Panc1 (cell line): ENCODE measurements at regions not wholly inside any gene's neighbourhood (a gene's known extent, or its start where the extent isn't known, plus 50 kb on each side); places are given as distances from the start of the nearest gene placed in this dataset.

ENCODE experiments used
- ATAC-seq: fragments of 200-7000 bp; cut with Tn5 transposase; 2 replicates; pipeline ENCODE4 v1.9.1; 2020; ENCODE audit warnings: mild to moderate bottlenecking, moderate library complexity
- BruUV-seq: library from RNA; stranded (reverse); fragments of 400-500 nt; replicated peaks from 2 replicates; lab custom pipeline; 2021; lab: Mats Ljungman, UMichigan
- CTCF ChIA-PET: fragments of 300-600 bp; sonication (Branson Sonifier 250); formaldehyde crosslinking; loops from one replicate; lab custom pipeline; 2022; ENCODE audit warnings: antibody characterized with exemption; lab: Charles Lee
- POLR2A ChIA-PET: fragments of 300-600 bp; sonication (Branson Sonifier 250); formaldehyde crosslinking; loops from one replicate; lab custom pipeline; 2022; ENCODE audit warnings: antibody characterized with exemption; lab: Charles Lee
- DNase-seq: peaks from one replicate; pipeline ENCODE4 v3.0.0-alpha.2; 2010; ENCODE audit warnings: low read depth, low spot score
- H3K27ac ChIP-seq: 2 replicates; pipeline ENCODE4 v1.5.1; 2011; ENCODE audit warnings: mild to moderate bottlenecking, low read length, inconsistent platforms
- H3K27me3 ChIP-seq: fragments of 200-500 bp; sonication (Bioruptor generic); 2 replicates; pipeline ENCODE4 v1.6.0; 2014; ENCODE audit warnings: low read length, inconsistent platforms; ENCODE audit not compliant: control insufficient read depth, insufficient read depth
- H3K36me3 ChIP-seq: fragments of 200-500 bp; sonication (Bioruptor generic); 2 replicates; pipeline ENCODE4 v1.5.1; 2014; ENCODE audit warnings: inconsistent platforms, mild to moderate bottlenecking, low read length, moderate library complexity; ENCODE audit not compliant: control insufficient read depth, insufficient read depth
- H3K4me1 ChIP-seq: 2 replicates; pipeline ENCODE4 v1.5.1; 2011; ENCODE audit warnings: inconsistent platforms, mild to moderate bottlenecking, low read length, moderate library complexity; ENCODE audit not compliant: control insufficient read depth, insufficient read depth
- H3K4me3 ChIP-seq, 2 experiments: 2 replicates each; pipeline ENCODE4 v1.5.1; 2011 to 2012; ENCODE audit warnings: low read depth in 2 of 2, low read length in 2 of 2, mild to moderate bottlenecking in 2 of 2, inconsistent platforms in 1 of 2, moderate library complexity in 1 of 2
- H3K9me3 ChIP-seq: fragments of 200-500 bp; sonication (Bioruptor generic); 2 replicates; pipeline ENCODE4 v1.5.1; 2014; ENCODE audit warnings: low read depth, mild to moderate bottlenecking, inconsistent platforms, low read length, moderate library complexity; ENCODE audit not compliant: control insufficient read depth, insufficient read depth
- POLR2AphosphoS5 ChIP-seq: IDR thresholded peaks from 2 replicates; pipeline ENCODE4 v1.6.1; 2012; ENCODE audit warnings: mild to moderate bottlenecking, low read depth, low read length, moderate library complexity
- REST ChIP-seq, 2 experiments: IDR thresholded peaks; 2 replicates each; pipeline ENCODE4 v1.6.1; 2011 to 2012; ENCODE audit warnings: low read depth in 2 of 2, control low read depth in 1 of 2, low read length in 1 of 2, mild to moderate bottlenecking in 1 of 2, moderate library complexity in 1 of 2; ENCODE audit not compliant: insufficient read depth in 1 of 2
- SIN3A ChIP-seq: IDR thresholded peaks from 2 replicates; pipeline ENCODE4 v1.6.1; 2012; ENCODE audit warnings: low read depth, mild to moderate bottlenecking, low read length, moderate library complexity, borderline replicate concordance; ENCODE audit not compliant: insufficient read depth
- TCF7L2 ChIP-seq: IDR thresholded peaks from 2 replicates; pipeline ENCODE4 v1.6.1; 2011; ENCODE audit warnings: mild to moderate bottlenecking, low read depth, low read length, inconsistent platforms
- in situ Hi-C: cut with HindIII; loops from 2 replicates; pipeline ENCODE4 v1.10.0; 2016; ENCODE audit warnings: low sequenced_read_pairs, low pct_unique_long_range_greater_than_20kb
- intact Hi-C: fragments of 100-400 bp; cut with micrococcal nuclease; formaldehyde crosslinking; loops from one replicate; pipeline ENCODE4 v1.10.0; 2022; ENCODE audit not compliant: unreplicated experiment
- TF ChIP-seq, protein P1 (sequence below): fragments of 450-650 bp; IDR thresholded peaks from 2 replicates; pipeline ENCODE4 v1.5.1; 2017; ENCODE audit warnings: mild to moderate bottlenecking

- no peak for ATAC-seq
- intact Hi-C loops = no loop called here
- TF ChIP-seq REST (IDR thresholded peaks at IDR 0.05; ENCODE audit: insufficient read depth in 1 of 2, low read depth in 2 of 2, low read length in 1 of 2) (no peak), POLR2AphosphoS5 (no peak), TCF7L2 (no peak), SIN3A (no peak)
- TF ChIP-seq, protein P1, sequence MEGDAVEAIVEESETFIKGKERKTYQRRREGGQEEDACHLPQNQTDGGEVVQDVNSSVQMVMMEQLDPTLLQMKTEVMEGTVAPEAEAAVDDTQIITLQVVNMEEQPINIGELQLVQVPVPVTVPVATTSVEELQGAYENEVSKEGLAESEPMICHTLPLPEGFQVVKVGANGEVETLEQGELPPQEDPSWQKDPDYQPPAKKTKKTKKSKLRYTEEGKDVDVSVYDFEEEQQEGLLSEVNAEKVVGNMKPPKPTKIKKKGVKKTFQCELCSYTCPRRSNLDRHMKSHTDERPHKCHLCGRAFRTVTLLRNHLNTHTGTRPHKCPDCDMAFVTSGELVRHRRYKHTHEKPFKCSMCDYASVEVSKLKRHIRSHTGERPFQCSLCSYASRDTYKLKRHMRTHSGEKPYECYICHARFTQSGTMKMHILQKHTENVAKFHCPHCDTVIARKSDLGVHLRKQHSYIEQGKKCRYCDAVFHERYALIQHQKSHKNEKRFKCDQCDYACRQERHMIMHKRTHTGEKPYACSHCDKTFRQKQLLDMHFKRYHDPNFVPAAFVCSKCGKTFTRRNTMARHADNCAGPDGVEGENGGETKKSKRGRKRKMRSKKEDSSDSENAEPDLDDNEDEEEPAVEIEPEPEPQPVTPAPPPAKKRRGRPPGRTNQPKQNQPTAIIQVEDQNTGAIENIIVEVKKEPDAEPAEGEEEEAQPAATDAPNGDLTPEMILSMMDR = no peak
- POLR2A ChIA-PET = no interaction called here
- CTCF ChIA-PET = no interaction called here
- Histone ChIP-seq H3K4me1 (no peaks in the 10 kb centered on the region), H3K9me3 (no peaks in the 10 kb centered on the region), H3K27me3 (no peaks in the 10 kb centered on the region), H3K36me3 (no peaks in the 10 kb centered on the region), H3K4me3 (no peak overlapping the region), H3K27ac (no peak overlapping the region)
- DNase-seq = no peak
- in situ Hi-C loops = no loop called here
- BruUV-seq = no TSS peak
Measured at GRCh38 chr3:94875149-94875548, 812.3 kb downstream of the NSUN3 start.

DNA sequence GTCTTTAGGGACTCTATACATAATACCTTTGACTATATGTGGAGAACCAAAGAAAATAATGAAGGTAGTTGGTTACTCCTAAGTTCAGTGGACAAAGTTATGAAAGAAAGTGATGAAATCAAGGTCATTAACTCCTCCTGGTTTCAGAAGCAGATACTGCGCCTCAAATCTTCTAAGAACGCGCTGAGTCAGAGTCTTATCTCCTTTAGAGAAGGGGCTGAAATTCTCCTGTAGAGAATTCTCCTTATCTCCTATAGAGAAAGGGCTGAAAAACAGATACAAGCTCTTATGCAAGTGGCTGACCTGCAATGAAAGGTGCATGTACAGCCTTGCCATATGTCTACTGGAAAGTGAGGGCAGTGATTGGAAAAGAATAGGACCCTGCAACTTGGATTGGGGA is 824.2 kb downstream of the NSUN3 start:
- Histone ChIP-seq H3K27me3 (no peaks in the 10 kb centered on the region), H3K27ac (no peak overlapping the region), H3K4me1 (no peaks in the 10 kb centered on the region), H3K4me3 (no peak overlapping the region), H3K9me3 (0 out of 2 replicates have a peak, but pooled peaks cover 4% of the 10 kb centered on the region), H3K36me3 (no peaks in the 10 kb centered on the region)
- ATAC-seq (no peak), DNase-seq (no peak)
- CTCF ChIA-PET = no interaction called here
- BruUV-seq = no TSS peak
- TF ChIP-seq SIN3A = no peak
- TF ChIP-seq, protein P1 = no peak
- in situ Hi-C loops (no loop called here), intact Hi-C loops (no loop called here)
- POLR2A ChIA-PET = no interaction called here
